IPS-18c (cell line): ENCODE measurements at regions not wholly inside any gene's neighbourhood (a gene's known extent, or its start where the extent isn't known, plus 50 kb on each side); places are given as distances from the start of the nearest gene placed in this dataset.
"Not testable (repeated sequence)": the region's sequence is repeated elsewhere in the genome, so short reads cannot be mapped to it uniquely, and the experiment has no call there.

ENCODE experiments used
- H3K4me3 ChIP-seq: 2 replicates; pipeline ENCODE4 v1.7.0; 2013; ENCODE audit warnings: low read depth, mild to moderate bottlenecking, low read length, moderate library complexity; ENCODE audit not compliant: insufficient read depth
- H3K9me3 ChIP-seq: one replicate; pipeline ENCODE4 v1.6.1; 2013; ENCODE audit warnings: mild to moderate bottlenecking, low read length, moderate library complexity; ENCODE audit not compliant: control insufficient read depth, insufficient read depth

GRCh38 chr2:131923287-131923686 lies 238.5 kb downstream of the ANKRD30BL start:
- not testable (repeated sequence) for H3K4me3 ChIP-seq, H3K9me3 ChIP-seq

GRCh38 chr2:131922854-131923253 lies 238.9 kb downstream of the ANKRD30BL start:
- H3K9me3 ChIP-seq, H3K4me3 ChIP-seq: not testable (repeated sequence)
